SK-N-DZ (cell line): ENCODE measurements at regions not wholly inside any gene's neighbourhood (a gene's known extent, or its start where the extent isn't known, plus 50 kb on each side); places are given as distances from the start of the nearest gene placed in this dataset.
"Not testable (repeated sequence)": the region's sequence is repeated elsewhere in the genome, so short reads cannot be mapped to it uniquely, and the experiment has no call there.

Source experiments
- DNase-seq: peaks from one replicate; pipeline ENCODE4 v3.0.0-alpha.2; 2015; ENCODE audit warnings: low spot score

DNA sequence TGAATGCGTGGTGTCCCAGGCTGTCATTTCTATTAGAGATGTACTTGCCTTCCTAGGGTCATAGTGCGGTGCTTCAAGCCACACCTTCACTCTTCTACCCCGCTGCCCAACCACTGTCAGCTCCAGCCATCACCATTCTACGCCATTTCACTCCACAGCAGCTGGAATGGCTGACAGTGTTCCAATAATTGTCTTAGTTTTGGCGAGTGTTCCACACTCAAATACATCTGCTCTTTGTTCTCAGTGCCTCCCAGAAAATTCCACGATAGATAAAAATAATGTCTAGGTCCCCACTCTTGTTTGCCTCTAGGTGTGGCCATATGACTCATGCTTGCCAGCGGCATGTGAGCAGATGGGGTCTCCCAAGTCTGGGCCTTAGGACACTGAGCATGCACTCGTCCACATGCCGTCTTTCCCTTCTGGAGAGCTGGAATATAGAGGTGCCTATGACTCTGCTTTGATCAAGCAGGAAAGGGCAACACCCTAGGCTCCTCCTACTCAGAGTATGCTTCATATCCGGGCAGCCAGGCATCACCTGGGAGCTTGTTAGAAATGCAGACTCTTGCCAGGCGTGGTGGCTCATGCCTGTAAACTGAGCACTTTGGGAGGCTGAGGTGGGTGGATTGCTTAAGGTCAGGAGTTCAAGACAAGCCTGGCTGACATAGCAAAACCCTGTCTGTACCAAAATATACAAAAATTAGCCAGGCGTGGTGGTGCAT, 163.0 kb downstream of the BRMS1L start:
- no peak for DNase-seq

DNA sequence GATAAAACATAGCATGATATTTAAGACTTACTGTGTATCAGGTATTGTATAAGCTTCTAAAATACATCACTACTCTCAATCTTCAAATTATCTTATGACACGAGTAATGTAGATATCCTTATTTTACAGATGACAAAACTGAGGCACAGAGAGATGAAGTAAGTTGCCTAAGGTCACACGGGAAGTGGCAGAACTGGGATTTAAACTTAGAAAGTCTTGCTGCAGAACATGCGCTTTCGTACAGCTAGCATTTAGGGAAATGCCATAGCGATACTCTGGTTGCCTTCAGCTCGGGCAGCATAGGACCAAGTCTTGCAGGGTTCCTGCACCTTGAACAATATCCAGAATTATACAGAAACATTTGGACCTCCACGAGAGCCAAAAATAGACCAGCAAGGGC, 162.4 kb downstream of the BRMS1L start:
- no peak for DNase-seq

DNA sequence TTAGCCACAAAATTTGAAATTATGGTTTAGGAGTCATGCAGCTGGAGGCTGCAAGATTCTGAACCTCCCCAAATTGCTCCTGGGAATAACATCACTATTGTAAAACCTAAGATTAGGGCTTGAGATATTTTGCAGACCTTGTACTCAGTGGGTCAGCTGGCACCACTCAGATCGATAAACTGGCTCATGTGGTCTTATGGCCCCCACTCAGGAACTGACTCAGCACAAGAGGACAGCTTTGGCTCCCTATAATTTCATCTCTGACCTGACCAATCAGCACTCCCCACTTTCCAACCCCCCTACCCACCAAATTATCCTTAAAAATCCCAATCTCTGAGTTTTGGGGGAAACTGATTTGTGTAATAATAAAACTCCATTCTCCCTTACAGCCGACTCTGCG, 161.6 kb downstream of the BRMS1L start:
- no peak for DNase-seq

DNA sequence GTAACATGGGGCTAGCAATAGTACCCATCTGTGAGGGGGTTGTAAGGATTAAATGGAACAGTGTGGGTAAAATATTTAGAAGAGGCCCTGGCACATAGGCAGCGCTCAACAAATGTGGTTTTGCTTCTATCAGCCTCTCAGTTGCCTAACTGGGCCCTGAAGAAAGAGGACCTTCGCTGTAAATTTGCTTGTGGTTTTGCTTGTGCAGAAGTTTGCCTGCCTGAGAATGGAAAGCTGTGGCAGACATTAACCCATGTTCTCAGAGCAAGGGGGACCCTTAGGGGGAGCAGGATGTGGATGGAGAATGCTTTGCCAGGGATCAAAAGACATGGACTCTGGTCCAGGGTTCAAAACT, 160.1 kb downstream of the BRMS1L start:
- no peak for DNase-seq

DNA sequence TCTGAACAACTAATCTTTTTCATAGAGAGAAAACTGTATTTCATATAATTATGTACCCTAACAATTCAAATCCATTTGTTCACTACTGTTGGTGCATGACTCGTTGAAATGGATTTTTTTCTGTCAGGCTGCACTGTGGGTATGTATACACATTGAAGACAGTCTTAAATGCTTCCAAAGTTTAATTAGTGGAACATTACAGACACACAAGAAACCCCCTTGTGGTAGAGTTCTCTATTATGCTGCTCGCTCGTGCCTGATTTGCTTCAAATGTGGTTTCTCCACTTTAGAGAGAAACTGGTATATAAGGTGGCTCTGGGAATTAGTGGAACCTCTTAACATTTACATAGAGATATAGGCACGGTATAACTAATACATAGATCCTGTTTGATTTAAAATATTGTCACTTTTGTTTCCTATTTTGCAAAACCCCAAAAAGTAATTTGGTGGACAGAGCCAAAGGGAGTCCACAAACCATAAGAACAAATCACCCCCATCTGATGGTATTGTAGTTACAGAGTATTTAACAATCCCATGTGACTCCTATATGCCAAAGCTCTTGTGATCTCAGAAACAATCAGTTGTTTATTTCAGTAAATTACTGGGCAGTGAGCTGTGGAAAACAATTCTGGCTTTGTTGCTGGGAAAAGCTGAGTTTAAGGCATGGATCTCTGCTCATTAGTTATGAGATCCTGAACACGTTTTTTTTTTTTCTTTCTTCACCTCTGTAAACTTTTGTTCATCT, 159.5 kb downstream of the BRMS1L start:
- DNase-seq: no peak

GRCh38 chr14:35979531-35979930, 153.4 kb downstream of the BRMS1L start:
- DNase-seq: no peak

- DNase-seq: no peak
These were observed 152.4 kb downstream of the BRMS1L start for GRCh38 chr14:35978561-35978960.

DNA sequence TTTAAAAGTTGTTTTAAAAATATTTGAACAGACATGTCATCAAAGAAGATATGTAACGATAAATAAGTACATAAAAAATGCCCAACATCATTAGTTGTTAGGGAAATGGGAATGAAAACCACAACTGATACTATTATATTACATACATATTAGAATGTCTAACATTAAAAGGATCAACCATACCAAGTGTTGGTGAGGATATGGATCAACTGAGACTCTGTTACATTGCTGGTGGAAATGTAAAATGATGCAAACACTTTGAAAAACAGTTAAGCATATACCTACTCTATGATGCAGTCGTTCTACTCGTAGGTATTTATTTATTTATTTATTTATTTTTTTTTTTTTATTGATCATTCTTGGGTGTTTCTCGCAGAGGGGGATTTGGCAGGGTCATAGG, 149.7 kb downstream of the BRMS1L start:
- DNase-seq: no peak

- DNase-seq: no peak
These were observed 147.6 kb downstream of the BRMS1L start for GRCh38 chr14:35973770-35974169.

- no peak for DNase-seq
These were observed 146.0 kb downstream of the BRMS1L start for GRCh38 chr14:35971965-35972630.

DNA sequence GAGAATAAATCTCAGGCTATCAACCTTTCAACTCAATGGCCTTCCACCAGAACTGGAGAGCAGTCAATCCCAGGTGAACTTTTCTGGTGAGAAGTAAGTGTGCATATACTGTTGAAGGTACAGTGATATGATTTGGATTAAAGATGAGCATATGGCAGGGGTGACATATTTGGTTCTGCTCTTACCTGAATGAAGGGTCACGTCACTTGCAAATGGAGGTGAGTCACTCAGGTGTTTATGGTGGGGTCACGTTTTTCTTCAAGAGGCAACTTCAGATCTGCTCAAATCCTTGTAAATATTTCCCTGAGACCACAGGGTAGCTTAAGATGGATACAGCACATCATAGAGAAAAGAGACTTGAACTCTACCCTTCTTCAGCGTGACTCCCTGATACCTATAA, 143.2 kb downstream of the BRMS1L start:
- DNase-seq: no peak

- DNase-seq: no peak
These were observed 139.3 kb downstream of the BRMS1L start for GRCh38 chr14:35965400-35965799.

GRCh38 chr14:35964697-35965286, 138.7 kb downstream of the BRMS1L start:
- DNase-seq: no peak

- DNase-seq: no peak
These were observed 137.1 kb downstream of the BRMS1L start for GRCh38 chr14:35963209-35963608.

DNA sequence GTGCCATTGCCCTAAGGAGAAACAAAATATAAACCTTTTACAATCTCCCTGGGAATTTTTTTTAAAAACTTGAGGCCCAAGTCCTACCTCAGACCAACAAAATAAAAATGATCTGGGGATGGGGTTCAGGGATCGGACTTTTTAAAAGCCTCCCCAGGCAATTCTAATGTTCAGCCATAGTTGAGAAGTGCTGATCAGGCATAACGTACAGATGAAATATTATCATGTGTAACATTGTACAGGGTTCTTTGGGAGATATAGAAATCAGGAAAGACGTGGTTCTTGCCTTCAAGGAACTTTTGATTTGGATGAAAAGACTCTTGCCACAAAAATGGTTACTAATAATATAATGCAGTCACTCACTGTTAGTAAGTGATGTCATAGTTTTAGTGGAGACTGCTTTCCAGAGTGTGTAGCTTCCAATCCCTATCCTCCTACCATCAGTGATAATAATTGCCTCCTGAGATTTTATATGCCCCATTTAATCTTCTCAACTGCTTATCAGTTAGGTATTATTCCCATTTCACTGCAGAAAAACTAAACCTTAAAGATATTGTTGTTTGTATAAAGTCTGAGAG, 135.6 kb downstream of the BRMS1L start:
- no peak for DNase-seq

GRCh38 chr14:35959835-35960234, 133.7 kb downstream of the BRMS1L start:
- DNase-seq: no peak

- DNase-seq: no peak
These were observed 132.4 kb downstream of the BRMS1L start for GRCh38 chr14:35958499-35958898.

DNA sequence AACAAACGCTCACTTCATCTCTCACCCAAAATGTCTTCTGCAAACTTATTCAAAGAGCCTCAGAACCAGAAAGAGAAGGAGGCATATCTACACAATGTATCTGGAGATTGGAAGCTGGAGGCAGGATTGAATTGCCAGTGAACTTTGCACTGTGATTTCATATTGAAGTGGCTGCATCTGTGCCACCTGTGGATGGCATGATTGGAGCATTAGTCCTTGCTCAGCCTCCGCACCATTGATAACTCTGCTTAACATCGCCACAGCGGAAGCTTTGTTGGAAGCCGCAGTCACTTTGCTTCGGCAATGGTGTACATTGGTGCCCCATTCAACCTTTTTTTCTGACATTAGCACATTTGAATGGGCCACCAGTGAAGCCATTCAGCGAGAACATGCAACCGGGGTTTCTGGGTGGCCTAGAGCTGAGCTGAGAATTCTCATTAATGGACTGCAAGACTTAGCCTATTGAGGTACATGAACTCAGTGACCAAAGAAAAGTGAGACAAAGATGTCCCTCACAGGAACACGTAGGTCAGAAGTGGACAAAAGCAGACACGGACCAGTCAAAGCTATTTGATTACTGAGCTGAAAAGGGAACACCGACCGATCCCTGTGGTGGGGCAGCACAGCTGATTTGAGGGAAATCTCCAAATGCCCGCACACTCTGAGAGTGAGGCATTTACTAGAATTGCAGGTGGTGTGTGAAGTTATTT, 130.4 kb downstream of the BRMS1L start:
- no peak for DNase-seq

DNA sequence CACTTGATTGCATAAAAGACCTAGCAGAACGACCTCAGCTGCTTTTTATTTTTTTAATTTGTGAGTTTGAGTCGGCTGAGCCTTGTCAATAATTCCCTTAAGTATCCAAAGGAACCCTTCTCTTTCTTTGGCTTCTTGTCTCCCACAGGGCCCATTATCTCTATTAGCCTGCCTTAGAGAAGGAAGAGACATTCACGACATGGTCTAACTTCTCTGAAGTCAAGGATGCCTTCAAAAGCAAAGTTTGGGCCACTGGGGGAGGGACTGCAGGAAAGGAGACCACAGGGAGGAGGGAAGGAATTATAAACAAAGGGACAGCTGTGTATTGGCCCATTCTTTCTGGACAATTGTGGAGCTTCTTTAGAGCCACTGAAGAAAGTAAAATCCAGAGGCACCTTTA, 126.4 kb downstream of the BRMS1L start:
- no peak for DNase-seq

DNA sequence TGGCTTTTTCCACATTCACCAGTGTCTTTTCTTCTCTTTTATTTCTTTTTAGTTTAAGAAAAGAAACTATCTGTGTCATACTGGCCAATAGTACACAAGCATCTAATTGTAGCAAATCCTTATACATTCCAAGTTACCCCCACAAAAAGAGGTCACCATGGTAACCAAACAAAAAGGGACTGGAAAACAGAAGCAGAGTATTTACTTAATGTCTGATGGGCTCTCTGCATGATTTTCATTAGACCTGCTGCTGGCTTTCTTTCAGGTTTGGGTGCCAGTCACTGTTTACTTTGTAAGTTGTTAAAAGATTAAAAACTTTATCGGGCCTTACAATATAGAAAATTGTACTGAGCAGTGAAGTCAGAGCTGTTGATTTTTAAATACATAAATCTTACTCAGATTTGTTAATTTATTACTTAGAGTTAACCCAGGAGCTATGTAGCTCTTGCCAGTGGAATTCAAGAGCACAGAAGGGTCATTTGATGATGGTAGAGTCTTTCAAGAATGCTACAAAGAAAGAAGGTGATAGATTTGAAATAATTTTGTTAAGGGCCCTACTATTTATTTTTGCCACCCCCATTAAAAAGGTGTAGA, 123.9 kb downstream of the BRMS1L start:
- DNase-seq: no peak

DNA sequence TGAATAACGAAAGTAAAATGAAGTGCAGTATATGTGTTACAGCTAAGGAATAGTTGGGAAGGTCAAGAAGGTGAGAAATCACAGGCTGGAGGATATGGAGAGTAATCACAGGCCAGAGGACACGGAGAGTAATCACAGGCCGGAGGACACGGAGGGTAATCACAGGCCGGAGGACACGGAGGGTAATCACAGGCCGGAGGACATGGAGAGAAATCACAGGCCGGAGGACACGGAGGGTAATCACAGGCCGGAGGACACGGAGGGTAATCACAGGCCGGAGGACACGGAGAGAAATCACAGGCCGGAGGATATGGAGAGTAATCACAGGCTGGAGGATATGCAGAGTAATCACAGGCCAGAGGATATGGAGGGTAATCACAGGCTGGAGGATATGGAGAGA, 121.8 kb downstream of the BRMS1L start:
- DNase-seq: not testable (repeated sequence)
